NCI-H146 treated with DMSO at 0.1 percent for 48 hours (cell line): ENCODE measurements at regions not wholly inside any gene's neighbourhood (a gene's known extent, or its start where the extent isn't known, plus 50 kb on each side); places are given as distances from the start of the nearest gene placed in this dataset.
"Not testable (repeated sequence)": the region's sequence is repeated elsewhere in the genome, so short reads cannot be mapped to it uniquely, and the experiment has no call there.

Experiments used
- DNase-seq: peaks from one replicate; lab custom pipeline; 2025; ENCODE audit not compliant: unreplicated experiment; lab: John Stamatoyannopoulos, UW

GRCh38 chr21:14687268-14687625, 141.1 kb upstream of the SAMSN1 start:
- no peak for DNase-seq

- DNase-seq: no peak
These were observed 140.6 kb upstream of the SAMSN1 start for GRCh38 chr21:14686466-14687267.

- DNase-seq: no peak
These were observed 139.5 kb upstream of the SAMSN1 start for GRCh38 chr21:14685568-14685967.

- DNase-seq: no peak
These were observed 138.0 kb upstream of the SAMSN1 start for GRCh38 chr21:14684071-14684470.

- DNase-seq: no peak
These were observed 136.9 kb upstream of the SAMSN1 start for GRCh38 chr21:14683063-14683462.

- no peak for DNase-seq
These were observed 133.0 kb upstream of the SAMSN1 start for GRCh38 chr21:14678973-14679574.

GRCh38 chr21:14677639-14678179, 131.6 kb upstream of the SAMSN1 start:
- DNase-seq: no peak

GRCh38 chr21:14677013-14677412, 130.9 kb upstream of the SAMSN1 start:
- no peak for DNase-seq

GRCh38 chr21:14675774-14676530, 129.8 kb upstream of the SAMSN1 start:
- DNase-seq: no peak

GRCh38 chr21:14673649-14674048, 127.5 kb upstream of the SAMSN1 start:
- DNase-seq: no peak

- no peak for DNase-seq
These were observed 126.4 kb upstream of the SAMSN1 start for GRCh38 chr21:14672466-14672865.

- DNase-seq: no peak
These were observed 124.3 kb upstream of the SAMSN1 start for GRCh38 chr21:14670409-14670808.

GRCh38 chr21:14669092-14669491, 123.0 kb upstream of the SAMSN1 start:
- DNase-seq: not testable (repeated sequence)

GRCh38 chr21:14657241-14658008, 111.3 kb upstream of the SAMSN1 start:
- DNase-seq: no peak

- DNase-seq: no peak
These were observed 100.8 kb upstream of the SAMSN1 start for GRCh38 chr21:14646893-14647292.

- DNase-seq: no peak
These were observed 99.6 kb upstream of the SAMSN1 start for GRCh38 chr21:14645702-14646101.

- no peak for DNase-seq
These were observed 86.2 kb upstream of the SAMSN1 start for GRCh38 chr21:14632359-14632758.

- DNase-seq: no peak
These were observed 84.5 kb upstream of the SAMSN1 start for GRCh38 chr21:14630556-14631069.

GRCh38 chr21:14629461-14629860, 83.3 kb upstream of the SAMSN1 start:
- DNase-seq: no peak

- DNase-seq: not testable (repeated sequence)
These were observed 77.0 kb upstream of the SAMSN1 start for GRCh38 chr21:14623079-14623478.

GRCh38 chr21:14620152-14620551, 74.0 kb upstream of the SAMSN1 start:
- DNase-seq: no peak
